H1 (cell line): ENCODE measurements at regions not wholly inside any gene's neighbourhood (a gene's known extent, or its start where the extent isn't known, plus 50 kb on each side); places are given as distances from the start of the nearest gene placed in this dataset.

ENCODE experiments used
- CTCF ChIA-PET: fragments of 300-600 bp; sonication (Branson Sonifier 250); formaldehyde crosslinking; loops from one replicate; lab custom pipeline; 2021; ENCODE audit not compliant: partially characterized antibody; lab: Charles Lee
- POLR2A ChIA-PET: fragments of 300-600 bp; sonication (Branson Sonifier 250); formaldehyde crosslinking; loops from one replicate; lab custom pipeline; 2021; ENCODE audit warnings: inconsistent platforms; ENCODE audit not compliant: partially characterized antibody; lab: Charles Lee
- DNase-seq, 2 experiments: peaks; one replicate each; pipeline versions ENCODE4 v3.0.0 to v3.0.0-alpha.2; 2010 to 2022; ENCODE audit warnings: low spot score in 2 of 2, low read depth in 1 of 2, mixed read lengths in 1 of 2
- FAIRE-seq: peaks from 2 replicates; lab custom pipeline; 2011; peaks lifted over from hg19 to GRCh38; lab: Jason Lieb, UNC
- H2AFZ ChIP-seq: 2 replicates; pipeline ENCODE4 v1.8.1; 2012; ENCODE audit warnings: low read length, inconsistent platforms
- H2AK5ac ChIP-seq: 2 replicates; pipeline ENCODE4 v1.6.1; 2013; ENCODE audit warnings: low read depth, low read length
- H2BK120ac ChIP-seq: replicated peaks from 2 replicates; pipeline ENCODE3; 2013; ENCODE audit warnings: low read depth, low read length, inconsistent platforms
- H2BK12ac ChIP-seq: 2 replicates; pipeline ENCODE4 v1.6.1; 2013; ENCODE audit warnings: low read depth, low read length
- H2BK15ac ChIP-seq: 2 replicates; pipeline ENCODE4 v1.6.1; 2013; ENCODE audit warnings: low read length
- H2BK20ac ChIP-seq: 2 replicates; pipeline ENCODE4 v1.6.1; 2013; ENCODE audit warnings: low read length
- H2BK5ac ChIP-seq: 2 replicates; pipeline ENCODE4 v1.6.1; 2013; ENCODE audit warnings: low read depth, low read length
- H3K14ac ChIP-seq: 2 replicates; pipeline ENCODE4 v1.6.1; 2013; ENCODE audit warnings: inconsistent platforms; ENCODE audit not compliant: insufficient read length
- H3K18ac ChIP-seq: 2 replicates; pipeline ENCODE4 v1.6.1; 2013; ENCODE audit warnings: low read length; ENCODE audit errors: extremely low read depth
- H3K23ac ChIP-seq: 2 replicates; pipeline ENCODE4 v1.6.1; 2013; ENCODE audit warnings: inconsistent platforms; ENCODE audit not compliant: insufficient read length
- H3K23me2 ChIP-seq: 2 replicates; pipeline ENCODE4 v1.6.1; 2013; ENCODE audit warnings: low read depth, low read length
- H3K27ac ChIP-seq: 2 replicates; pipeline ENCODE4 v1.6.1; 2011; ENCODE audit warnings: low read depth, low read length, inconsistent platforms
- H3K27me3 ChIP-seq, 4 experiments: replicated peaks in 1 of 4; 1 replicate in 1 of 4; 2 replicates in 3 of 4; pipeline versions ENCODE4 v1.6.1 to v1.8.1; 2011 to 2013; ENCODE audit warnings: low read length in 3 of 4, mild to moderate bottlenecking in 3 of 4, inconsistent platforms in 2 of 4, mixed read lengths in 2 of 4, moderate library complexity in 1 of 4; ENCODE audit not compliant: control insufficient read depth in 3 of 4, insufficient read depth in 3 of 4; ENCODE audit errors: extremely low read depth in 1 of 4
- H3K36me3 ChIP-seq, 4 experiments: 2 replicates each; pipeline versions ENCODE4 v1.6.1 to v1.8.1; 2011 to 2013; ENCODE audit warnings: mild to moderate bottlenecking in 4 of 4, low read length in 3 of 4, moderate library complexity in 2 of 4, control low read depth in 1 of 4, inconsistent platforms in 1 of 4; ENCODE audit not compliant: insufficient read depth in 4 of 4, control insufficient read depth in 2 of 4
- H3K4ac ChIP-seq: replicated peaks from 2 replicates; pipeline ENCODE3; 2013; ENCODE audit warnings: low read length, low read depth, mixed read lengths, inconsistent platforms; ENCODE audit not compliant: insufficient read length
- H3K4me1 ChIP-seq, 4 experiments: replicated peaks in 1 of 4; 1 replicate in 1 of 4; 2 replicates in 3 of 4; pipeline versions ENCODE4 v1.6.1 to v1.8.1; 2011 to 2013; ENCODE audit warnings: low read length in 3 of 4, inconsistent platforms in 2 of 4, mixed read lengths in 1 of 4; ENCODE audit not compliant: insufficient read depth in 4 of 4, control insufficient read depth in 3 of 4
- H3K4me2 ChIP-seq, 2 experiments: 2 replicates each; pipeline versions ENCODE4 v1.6.1 to v1.8.1; 2011 to 2013; ENCODE audit warnings: low read depth in 2 of 2, low read length in 2 of 2, control low read depth in 1 of 2, inconsistent platforms in 1 of 2, mild to moderate bottlenecking in 1 of 2; ENCODE audit not compliant: insufficient read depth in 1 of 2
- H3K4me3 ChIP-seq, 4 experiments: fragments of 200-600, 300-600 bp in 1 of 4; sonication (generic), shearing (Covaris generic), sonication (Bioruptor Twin) in 1 of 4; 2 replicates each; pipeline versions ENCODE4 v1.5.1 to v1.8.1; 2011 to 2016; ENCODE audit warnings: low read length in 4 of 4, low read depth in 3 of 4, control low read depth in 2 of 4, inconsistent platforms in 2 of 4, mild to moderate bottlenecking in 2 of 4, mixed read lengths in 1 of 4, moderate library complexity in 1 of 4; ENCODE audit not compliant: insufficient read depth in 2 of 4; ENCODE audit errors: extremely low read depth in 1 of 4
- H3K56ac ChIP-seq: replicated peaks from 2 replicates; pipeline ENCODE3; 2013; ENCODE audit warnings: low read depth, mild to moderate bottlenecking, mixed read lengths, low read length, inconsistent platforms; ENCODE audit not compliant: insufficient read length
- H3K79me1 ChIP-seq: 2 replicates; pipeline ENCODE4 v1.6.1; 2013; ENCODE audit warnings: low read depth, low read length, control low read depth
- H3K79me2 ChIP-seq, 2 experiments: 2 replicates each; pipeline versions ENCODE4 v1.6.1 to v1.8.1; 2012 to 2013; ENCODE audit warnings: low read length in 2 of 2, mild to moderate bottlenecking in 2 of 2, inconsistent platforms in 1 of 2; ENCODE audit not compliant: insufficient read depth in 2 of 2, control insufficient read depth in 1 of 2
- H3K9ac ChIP-seq, 4 experiments: replicated peaks in 1 of 4; 1 replicate in 1 of 4; 2 replicates in 3 of 4; pipeline versions ENCODE4 v1.6.1 to v1.8.1; 2011 to 2013; ENCODE audit warnings: low read depth in 3 of 4, low read length in 3 of 4, control low read depth in 2 of 4, mild to moderate bottlenecking in 2 of 4, moderate library complexity in 2 of 4, inconsistent platforms in 1 of 4; ENCODE audit errors: extremely low read depth in 1 of 4
- H3K9me3 ChIP-seq, 2 experiments: 2 replicates each; pipeline versions ENCODE4 v1.6.1 to v1.8.1; 2012 to 2013; ENCODE audit warnings: mild to moderate bottlenecking in 2 of 2, moderate library complexity in 2 of 2, control low read depth in 1 of 2, inconsistent platforms in 1 of 2, low read depth in 1 of 2, low read length in 1 of 2, mixed read lengths in 1 of 2; ENCODE audit not compliant: insufficient read depth in 2 of 2
- H4K20me1 ChIP-seq, 2 experiments: replicated peaks in 1 of 2; 2 replicates each; pipeline versions ENCODE3 to v1.8.1; 2011 to 2013; ENCODE audit warnings: inconsistent platforms in 2 of 2, low read length in 2 of 2, mild to moderate bottlenecking in 1 of 2; ENCODE audit not compliant: insufficient read depth in 2 of 2, control insufficient read depth in 1 of 2
- H4K5ac ChIP-seq: 2 replicates; pipeline ENCODE4 v1.6.1; 2013; ENCODE audit warnings: low read length, low read depth, mixed read lengths, inconsistent platforms; ENCODE audit not compliant: insufficient read length
- H4K8ac ChIP-seq: 2 replicates; pipeline ENCODE4 v1.8.0; 2013; ENCODE audit warnings: mild to moderate bottlenecking, moderate library complexity, low read length, inconsistent platforms; ENCODE audit not compliant: insufficient read depth; ENCODE audit errors: extremely low read depth
- H4K91ac ChIP-seq: replicated peaks from 2 replicates; pipeline ENCODE3; 2013; ENCODE audit warnings: low read length, mixed read lengths, inconsistent platforms; ENCODE audit not compliant: insufficient read length
- CHD2 ChIP-seq: IDR thresholded peaks from 2 replicates; pipeline ENCODE4 v1.6.1; 2012; ENCODE audit warnings: low read length, improper control_type of control experiment
- CREB1 ChIP-seq: IDR thresholded peaks from 2 replicates; pipeline ENCODE4 v1.6.1; 2012; ENCODE audit warnings: inconsistent platforms
- CTCF ChIP-seq, 3 experiments: IDR thresholded peaks; 1 replicate in 2 of 3; 2 replicates in 1 of 3; pipeline versions ENCODE4 v1.5.1 to v1.6.1; 2011; ENCODE audit warnings: low read length in 3 of 3, mild to moderate bottlenecking in 3 of 3, inconsistent platforms in 2 of 3, low read depth in 1 of 3, moderate library complexity in 1 of 3; ENCODE audit not compliant: insufficient read depth in 1 of 3; ENCODE audit errors: control extremely low read depth in 1 of 3
- PHF8 ChIP-seq: fragments of 200-600 bp; sonication (generic); conservative IDR thresholded peaks from 2 replicates; pipeline ENCODE4 v1.7.1; 2012; ENCODE audit warnings: low read depth, mild to moderate bottlenecking, inconsistent platforms, low read length, moderate library complexity
- POLR2AphosphoS5 ChIP-seq: IDR thresholded peaks from 2 replicates; pipeline ENCODE4 v1.6.1; 2011; ENCODE audit warnings: low read depth, low read length
- RAD21 ChIP-seq, 2 experiments: IDR thresholded peaks in 1 of 2; conservative IDR thresholded peaks in 1 of 2; 2 replicates each; pipeline ENCODE4 v1.6.1; 2011; ENCODE audit warnings: low read depth in 2 of 2, low read length in 2 of 2, improper control_type of control experiment in 1 of 2, inconsistent platforms in 1 of 2, mild to moderate bottlenecking in 1 of 2, moderate library complexity in 1 of 2
- WGBS, 2 experiments: shearing (Covaris generic) in 1 of 2; methylation state at CpG; one replicate each; pipeline versions ENCODE4 v1.1.6 to v1.1.7; 2013 to 2015; ENCODE audit warnings: low lambda C conversion rate in 2 of 2, mixed read lengths in 2 of 2, inconsistent platforms in 1 of 2, low coverage in 1 of 2, missing lambda C conversion rate in 1 of 2; ENCODE audit not compliant: insufficient replicate concordance in 2 of 2, insufficient coverage in 1 of 2, insufficient read length in 1 of 2; ENCODE audit errors: extremely low coverage in 1 of 2, missing lambda C conversion rate in 1 of 2; 5-methylcytosine and 5-hydroxymethylcytosine counted together

- Histone ChIP-seq H3K14ac (no peak overlapping the region), H3K23me2 (no peaks in the 10 kb centered on the region), H3K79me2 (no peaks in the 10 kb centered on the region), H3K27me3 (peaks cover 0 to 2% (median 0%) of the 10 kb centered on the region in 4 experiments; a peak in 1 of 7 replicates), H3K4me2 (peak overlapping the region in 1 of 2 experiments; percentile 23; a peak in 2 of 4 replicates), H4K91ac (peak overlapping the region; percentile 83), H3K9me3 (no peaks in the 10 kb centered on the region), H2BK12ac (peak overlapping the region; percentile 97; the same call in 1 of the 2 replicates), H3K79me1 (no peaks in the 10 kb centered on the region), H2BK20ac (peak overlapping the region; percentile 98), H2AK5ac (peak overlapping the region; percentile 70; the same call in 1 of the 2 replicates), H3K4me1 (peaks cover 9 to 23% (median 18%) of the 10 kb centered on the region in 4 experiments; a peak in 6 of 7 replicates), H4K8ac (no peak overlapping the region), H2BK5ac (peak overlapping the region; percentile 89; the same call in 1 of the 2 replicates), H4K5ac (peak overlapping the region; percentile 0), H3K4ac (no peak overlapping the region), H3K9ac (no peak overlapping the region), H3K18ac (peak overlapping the region; percentile 93), H2BK15ac (peak overlapping the region; percentile 99; the same call in 1 of the 2 replicates), H2AFZ (peak overlapping the region; percentile 87; the same call in 1 of the 2 replicates), H3K36me3 (no peaks in the 10 kb centered on the region), H3K27ac (no peak overlapping the region), H3K4me3 (no peak overlapping the region), H3K56ac (no peak overlapping the region), H4K20me1 (no peaks in the 10 kb centered on the region), H3K23ac (no peak overlapping the region), H2BK120ac (peak overlapping the region; percentile 55)
- 77% methylated on average over 10 of the region's 10 CpGs; no CpG with 5 or more reads in 1 of the 2 experiments for WGBS, 2 experiments
- CTCF ChIA-PET = interaction anchor here (0.6 to 10.9 kb wide), 18 partner anchors 13 to 845 kb away, joined by 3 to 128 read pairs (median 3); partner anchors contain the start of gene RALGAPA2
- POLR2A ChIA-PET = no interaction called here
- TF ChIP-seq CREB1 = no peak
- TF ChIP-seq CHD2 = no peak
- no peak for TF ChIP-seq POLR2AphosphoS5
- TF ChIP-seq RAD21 (IDR thresholded peaks at IDR 0.05 in 1 of 2, conservative IDR thresholded peaks at IDR 0.05 in 1 of 2; ENCODE audit: low read depth in 2 of 2, low read length in 2 of 2) = peak; percentile 33 to 54
- no peak for TF ChIP-seq PHF8
- peak; percentile 42 to 64 (median 48) for TF ChIP-seq CTCF (IDR thresholded peaks at IDR 0.05; ENCODE audit: control extremely low read depth in 1 of 3, insufficient read depth in 1 of 3, low read depth in 1 of 3, low read length in 3 of 3)
- DNase-seq (peak in 1 of 2 experiments; percentile 69), FAIRE-seq (peak; percentile 65)
These were observed 107.7 kb upstream of the RALGAPA2 start for GRCh38 chr20:20820104-20820503.
